ENCODE measurements at regions not wholly inside any gene's neighbourhood (a gene's known extent, or its start where the extent isn't known, plus 50 kb on each side); places are given as distances from the start of the nearest gene placed in this dataset.

GRCh38 chr12:28626504-28626903 is 436.2 kb downstream of the CCDC91 start:
- TF ChIP-seq POLR2AphosphoS5 (IDR thresholded peaks at IDR 0.05; ENCODE audit: low read depth, low read length) (no peak), POLR2A (IDR thresholded peaks at IDR 0.05; ENCODE audit: low read depth, low read length) (no peak), TAF1 (IDR thresholded peaks at IDR 0.05; ENCODE audit: borderline replicate concordance, low read depth, low read length) (no peak)
